ENCODE measurements at regions not wholly inside any gene's neighbourhood (a gene's known extent, or its start where the extent isn't known, plus 50 kb on each side); places are given as distances from the start of the nearest gene placed in this dataset.

DNA sequence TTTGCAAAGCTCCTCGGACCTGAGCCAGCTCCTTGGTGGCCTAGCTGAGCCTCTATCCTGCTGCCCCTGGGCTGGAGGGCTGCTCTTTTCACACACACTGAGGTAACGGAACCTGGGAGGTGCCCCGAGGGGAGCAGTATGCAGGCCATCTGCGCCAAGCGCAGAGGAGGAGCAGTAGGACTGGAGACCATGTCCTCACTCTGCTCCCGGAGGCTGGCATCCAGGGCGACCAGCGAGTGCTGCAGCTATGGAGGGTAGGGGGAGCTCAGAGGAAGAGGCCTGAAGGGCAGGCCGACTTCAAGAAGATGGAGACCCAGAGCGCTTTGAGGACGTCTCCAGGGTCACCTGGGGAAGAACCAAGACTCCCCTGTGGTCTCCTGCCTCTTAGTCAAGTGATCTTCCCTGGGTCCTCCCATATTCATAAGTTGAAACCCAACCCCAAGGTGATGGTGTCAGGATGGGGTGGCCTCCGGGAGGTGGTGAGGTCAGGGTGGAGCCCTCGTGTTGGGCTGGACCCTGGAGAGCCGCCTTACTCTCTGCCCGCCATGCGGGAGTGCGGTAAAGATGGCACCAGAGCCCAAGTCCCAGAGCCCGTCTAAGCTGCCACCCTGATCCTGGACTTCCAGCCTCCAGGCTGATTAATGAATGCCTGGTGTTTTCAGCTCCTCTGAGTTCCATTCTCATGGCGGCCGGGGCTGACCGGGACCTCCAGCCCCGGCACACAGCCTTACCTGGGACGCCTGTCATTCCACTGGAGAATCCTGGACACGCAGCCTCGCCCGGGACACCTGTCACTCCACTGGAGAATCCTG lies 160.7 kb downstream of the NDUFA10 start:
- TF ChIP-seq, protein P1, sequence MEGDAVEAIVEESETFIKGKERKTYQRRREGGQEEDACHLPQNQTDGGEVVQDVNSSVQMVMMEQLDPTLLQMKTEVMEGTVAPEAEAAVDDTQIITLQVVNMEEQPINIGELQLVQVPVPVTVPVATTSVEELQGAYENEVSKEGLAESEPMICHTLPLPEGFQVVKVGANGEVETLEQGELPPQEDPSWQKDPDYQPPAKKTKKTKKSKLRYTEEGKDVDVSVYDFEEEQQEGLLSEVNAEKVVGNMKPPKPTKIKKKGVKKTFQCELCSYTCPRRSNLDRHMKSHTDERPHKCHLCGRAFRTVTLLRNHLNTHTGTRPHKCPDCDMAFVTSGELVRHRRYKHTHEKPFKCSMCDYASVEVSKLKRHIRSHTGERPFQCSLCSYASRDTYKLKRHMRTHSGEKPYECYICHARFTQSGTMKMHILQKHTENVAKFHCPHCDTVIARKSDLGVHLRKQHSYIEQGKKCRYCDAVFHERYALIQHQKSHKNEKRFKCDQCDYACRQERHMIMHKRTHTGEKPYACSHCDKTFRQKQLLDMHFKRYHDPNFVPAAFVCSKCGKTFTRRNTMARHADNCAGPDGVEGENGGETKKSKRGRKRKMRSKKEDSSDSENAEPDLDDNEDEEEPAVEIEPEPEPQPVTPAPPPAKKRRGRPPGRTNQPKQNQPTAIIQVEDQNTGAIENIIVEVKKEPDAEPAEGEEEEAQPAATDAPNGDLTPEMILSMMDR (IDR thresholded peaks at IDR 0.05): no peak
- no peak for TF ChIP-seq POLR2AphosphoS5 (IDR thresholded peaks at IDR 0.05)
